GM12872 (cell line): ENCODE measurements at regions not wholly inside any gene's neighbourhood (a gene's known extent, or its start where the extent isn't known, plus 50 kb on each side); places are given as distances from the start of the nearest gene placed in this dataset.

Source experiments
- CTCF ChIP-seq: IDR thresholded peaks from 3 replicates; pipeline ENCODE4 v1.5.1; 2011; ENCODE audit warnings: low read depth, mild to moderate bottlenecking, low read length, moderate library complexity; ENCODE audit not compliant: insufficient read depth

DNA sequence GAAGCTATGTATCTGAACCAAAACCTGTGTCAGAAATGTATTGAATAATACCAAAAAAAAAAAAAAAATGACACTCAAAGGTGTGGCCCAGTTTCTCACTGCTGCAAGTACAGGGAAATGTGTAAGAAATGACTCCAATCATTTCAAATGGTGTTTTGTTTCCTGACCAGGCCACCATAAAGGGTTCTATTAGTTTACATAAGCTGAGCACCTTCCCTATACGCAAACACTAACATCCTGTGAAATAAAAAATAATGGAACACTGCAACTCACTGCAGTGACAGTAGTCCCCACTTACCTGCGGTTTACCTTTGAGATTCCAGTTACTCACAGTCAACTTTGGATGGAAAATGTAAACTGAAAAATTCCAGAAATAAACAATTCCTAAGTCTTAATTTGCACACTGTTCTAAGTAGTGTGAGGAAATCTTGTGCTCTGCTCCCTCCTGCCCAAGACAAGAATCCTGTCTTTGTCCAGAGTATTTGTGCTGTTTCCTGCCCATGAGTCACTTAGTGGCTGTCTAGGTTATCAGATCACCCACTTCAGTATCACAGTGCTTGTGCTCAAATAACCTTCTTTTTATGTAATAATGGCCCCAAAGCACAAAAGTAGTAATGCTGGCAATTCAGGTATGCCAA lies 265.3 kb downstream of the RCHY1 start:
- no peak for TF ChIP-seq CTCF

DNA sequence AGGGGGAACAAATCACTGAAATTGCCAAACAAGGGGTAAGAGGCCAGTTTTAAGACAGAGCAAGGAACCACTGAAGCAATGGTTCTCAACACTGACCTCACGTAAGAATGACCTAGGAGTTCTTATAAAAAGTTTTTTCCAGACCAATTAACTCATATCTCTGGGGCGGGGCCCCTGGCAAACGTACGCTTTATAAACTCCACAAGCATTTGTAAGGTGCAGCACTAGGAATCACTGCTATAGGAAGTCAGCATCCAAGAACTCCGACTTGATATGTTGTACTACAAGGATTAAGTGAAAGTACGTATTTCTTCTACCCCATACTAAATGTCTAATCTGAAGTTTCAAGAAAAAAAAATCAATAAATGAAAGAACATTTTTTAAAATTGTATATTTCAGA lies 269.9 kb downstream of the RCHY1 start:
- no peak for TF ChIP-seq CTCF

- TF ChIP-seq CTCF: no peak
Measured at GRCh38 chr4:75243570-75243969, 270.6 kb downstream of the RCHY1 start.

- no peak for TF ChIP-seq CTCF
Measured at GRCh38 chr4:75235359-75235951, 278.7 kb downstream of the RCHY1 start.

DNA sequence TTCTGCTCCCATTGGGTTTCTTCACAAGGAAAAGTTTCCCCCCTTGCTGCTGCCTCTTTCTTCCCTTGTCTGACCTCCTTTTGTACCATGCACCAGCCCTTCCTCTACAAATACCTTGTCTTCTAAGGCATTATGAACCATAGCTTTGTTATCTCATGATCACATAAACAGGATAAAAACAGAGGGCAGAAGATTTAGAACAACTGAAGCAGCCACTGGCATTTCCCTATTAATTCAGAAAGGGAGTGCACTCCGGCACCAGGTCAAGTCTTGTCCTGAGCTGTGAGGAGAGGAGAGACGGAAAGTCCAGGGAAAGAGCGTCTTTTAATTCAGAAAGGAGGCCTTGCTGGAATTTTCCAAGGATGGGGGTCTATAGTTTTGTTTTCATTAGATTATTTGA lies 281.7 kb downstream of the RCHY1 start:
- no peak for TF ChIP-seq CTCF

GRCh38 chr4:75229806-75230570 lies 284.2 kb downstream of the RCHY1 start:
- TF ChIP-seq CTCF: no peak

GRCh38 chr4:75213480-75213879 lies 280.6 kb downstream of the PARM1 start:
- TF ChIP-seq CTCF: no peak
